Panc1 (cell line): ENCODE measurements at regions not wholly inside any gene's neighbourhood (a gene's known extent, or its start where the extent isn't known, plus 50 kb on each side); places are given as distances from the start of the nearest gene placed in this dataset.

Source experiments
- ATAC-seq: fragments of 200-7000 bp; cut with Tn5 transposase; 2 replicates; pipeline ENCODE4 v1.9.1; 2020; ENCODE audit warnings: mild to moderate bottlenecking, moderate library complexity
- BruUV-seq: library from RNA; stranded (reverse); fragments of 400-500 nt; replicated peaks from 2 replicates; lab custom pipeline; 2021; lab: Mats Ljungman, UMichigan
- CTCF ChIA-PET: fragments of 300-600 bp; sonication (Branson Sonifier 250); formaldehyde crosslinking; loops from one replicate; lab custom pipeline; 2022; ENCODE audit warnings: antibody characterized with exemption; lab: Charles Lee
- POLR2A ChIA-PET: fragments of 300-600 bp; sonication (Branson Sonifier 250); formaldehyde crosslinking; loops from one replicate; lab custom pipeline; 2022; ENCODE audit warnings: antibody characterized with exemption; lab: Charles Lee
- DNase-seq: peaks from one replicate; pipeline ENCODE4 v3.0.0-alpha.2; 2010; ENCODE audit warnings: low read depth, low spot score
- H3K27ac ChIP-seq: 2 replicates; pipeline ENCODE4 v1.5.1; 2011; ENCODE audit warnings: mild to moderate bottlenecking, low read length, inconsistent platforms
- H3K27me3 ChIP-seq: fragments of 200-500 bp; sonication (Bioruptor generic); 2 replicates; pipeline ENCODE4 v1.6.0; 2014; ENCODE audit warnings: low read length, inconsistent platforms; ENCODE audit not compliant: control insufficient read depth, insufficient read depth
- H3K36me3 ChIP-seq: fragments of 200-500 bp; sonication (Bioruptor generic); 2 replicates; pipeline ENCODE4 v1.5.1; 2014; ENCODE audit warnings: inconsistent platforms, mild to moderate bottlenecking, low read length, moderate library complexity; ENCODE audit not compliant: control insufficient read depth, insufficient read depth
- H3K4me1 ChIP-seq: 2 replicates; pipeline ENCODE4 v1.5.1; 2011; ENCODE audit warnings: inconsistent platforms, mild to moderate bottlenecking, low read length, moderate library complexity; ENCODE audit not compliant: control insufficient read depth, insufficient read depth
- H3K4me3 ChIP-seq, 2 experiments: 2 replicates each; pipeline ENCODE4 v1.5.1; 2011 to 2012; ENCODE audit warnings: low read depth in 2 of 2, low read length in 2 of 2, mild to moderate bottlenecking in 2 of 2, inconsistent platforms in 1 of 2, moderate library complexity in 1 of 2
- H3K9me3 ChIP-seq: fragments of 200-500 bp; sonication (Bioruptor generic); 2 replicates; pipeline ENCODE4 v1.5.1; 2014; ENCODE audit warnings: low read depth, mild to moderate bottlenecking, inconsistent platforms, low read length, moderate library complexity; ENCODE audit not compliant: control insufficient read depth, insufficient read depth
- CTCF ChIP-seq: fragments of 450-650 bp; IDR thresholded peaks from 2 replicates; pipeline ENCODE4 v1.5.1; 2017; ENCODE audit warnings: mild to moderate bottlenecking
- POLR2AphosphoS5 ChIP-seq: IDR thresholded peaks from 2 replicates; pipeline ENCODE4 v1.6.1; 2012; ENCODE audit warnings: mild to moderate bottlenecking, low read depth, low read length, moderate library complexity
- REST ChIP-seq, 2 experiments: IDR thresholded peaks; 2 replicates each; pipeline ENCODE4 v1.6.1; 2011 to 2012; ENCODE audit warnings: low read depth in 2 of 2, control low read depth in 1 of 2, low read length in 1 of 2, mild to moderate bottlenecking in 1 of 2, moderate library complexity in 1 of 2; ENCODE audit not compliant: insufficient read depth in 1 of 2
- SIN3A ChIP-seq: IDR thresholded peaks from 2 replicates; pipeline ENCODE4 v1.6.1; 2012; ENCODE audit warnings: low read depth, mild to moderate bottlenecking, low read length, moderate library complexity, borderline replicate concordance; ENCODE audit not compliant: insufficient read depth
- TCF7L2 ChIP-seq: IDR thresholded peaks from 2 replicates; pipeline ENCODE4 v1.6.1; 2011; ENCODE audit warnings: mild to moderate bottlenecking, low read depth, low read length, inconsistent platforms
- in situ Hi-C: cut with HindIII; loops from 2 replicates; pipeline ENCODE4 v1.10.0; 2016; ENCODE audit warnings: low sequenced_read_pairs, low pct_unique_long_range_greater_than_20kb
- intact Hi-C: fragments of 100-400 bp; cut with micrococcal nuclease; formaldehyde crosslinking; loops from one replicate; pipeline ENCODE4 v1.10.0; 2022; ENCODE audit not compliant: unreplicated experiment

- intact Hi-C loops, result no loop called here
These were observed 430.2 kb downstream of the USP25 start for GRCh38 chr21:16159971-16160350.

GRCh38 chr21:16162953-16163352, 433.2 kb downstream of the USP25 start:
- no TSS peak for BruUV-seq
- H3K4me1 ChIP-seq, result no peaks in the 10 kb centered on the region
- H3K9me3 ChIP-seq, result no peaks in the 10 kb centered on the region
- DNase-seq (no peak), ATAC-seq (no peak)
- no peak overlapping the region for H3K27ac ChIP-seq
- no peaks in the 10 kb centered on the region for H3K36me3 ChIP-seq
- CTCF ChIA-PET, result no interaction called here
- H3K4me3 ChIP-seq, result no peak overlapping the region
- POLR2A ChIA-PET, result no interaction called here
- no peaks in the 10 kb centered on the region for H3K27me3 ChIP-seq
- in situ Hi-C loops, result no loop called here
- TF ChIP-seq TCF7L2 (no peak), CTCF (no peak), REST (IDR thresholded peaks at IDR 0.05; ENCODE audit: insufficient read depth in 1 of 2, low read depth in 2 of 2, low read length in 1 of 2) (no peak), POLR2AphosphoS5 (no peak), SIN3A (no peak)
- intact Hi-C loops, result no loop called here

More at GRCh38 chr21:16159971-16160350, 430.2 kb downstream of the USP25 start:
- TF ChIP-seq SIN3A (no peak), POLR2AphosphoS5 (no peak), TCF7L2 (no peak), CTCF (no peak), REST (IDR thresholded peaks at IDR 0.05; ENCODE audit: insufficient read depth in 1 of 2, low read depth in 2 of 2, low read length in 1 of 2) (no peak)
- DNase-seq (no peak), ATAC-seq (no peak)
- ChIA-PET POLR2A (no interaction called here), CTCF (no interaction called here)
- in situ Hi-C loops, result no loop called here
- no peaks in the 10 kb centered on the region for H3K4me1 ChIP-seq
- no peaks in the 10 kb centered on the region for H3K9me3 ChIP-seq
- no peak overlapping the region for H3K4me3 ChIP-seq
- H3K27me3 ChIP-seq, result no peaks in the 10 kb centered on the region
- no TSS peak for BruUV-seq
- no peak overlapping the region for H3K27ac ChIP-seq
- H3K36me3 ChIP-seq, result no peaks in the 10 kb centered on the region
